ENCODE measurements at regions not wholly inside any gene's neighbourhood (a gene's known extent, or its start where the extent isn't known, plus 50 kb on each side); places are given as distances from the start of the nearest gene placed in this dataset.
"Not testable (repeated sequence)": the region's sequence is repeated elsewhere in the genome, so short reads cannot be mapped to it uniquely, and the experiment has no call there.

- DNase-seq (ENCODE audit: low spot score) = no peak
Observed at GRCh38 chr11:42311514-42311913, 852.1 kb upstream of the LRRC4C start.

GRCh38 chr11:42311944-42312343, 852.5 kb upstream of the LRRC4C start:
- DNase-seq (ENCODE audit: low spot score) = no peak

- no peak for DNase-seq (ENCODE audit: low spot score)
Observed at GRCh38 chr11:42315267-42315666, 855.8 kb upstream of the LRRC4C start.

GRCh38 chr11:42315846-42316245, 856.4 kb upstream of the LRRC4C start:
- no peak for DNase-seq (ENCODE audit: low spot score)

GRCh38 chr11:42319921-42320320, 860.5 kb upstream of the LRRC4C start:
- DNase-seq (ENCODE audit: low spot score) = no peak

GRCh38 chr11:42329929-42330565, 870.6 kb upstream of the LRRC4C start:
- no peak for DNase-seq (ENCODE audit: low spot score)

- DNase-seq (ENCODE audit: low spot score) = no peak
Observed at GRCh38 chr11:42337786-42338455, 878.5 kb upstream of the LRRC4C start.

GRCh38 chr11:42344204-42344792, 884.8 kb upstream of the LRRC4C start:
- no peak for DNase-seq (ENCODE audit: low spot score)

GRCh38 chr11:42345933-42346332, 886.5 kb upstream of the LRRC4C start:
- DNase-seq (ENCODE audit: low spot score) = no peak

- DNase-seq (ENCODE audit: low spot score) = no peak
Observed at GRCh38 chr11:42363701-42364100, 904.2 kb upstream of the LRRC4C start.

- DNase-seq (ENCODE audit: low spot score) = no peak
Observed at GRCh38 chr11:42390116-42390515, 921.7 kb upstream of the API5 start.

GRCh38 chr11:42397483-42397882, 914.3 kb upstream of the API5 start:
- DNase-seq (ENCODE audit: low spot score) = no peak

- DNase-seq (ENCODE audit: low spot score) = peak; percentile 90
Observed at GRCh38 chr11:42407341-42407740, 904.5 kb upstream of the API5 start.

- no peak for DNase-seq (ENCODE audit: low spot score)
Observed at GRCh38 chr11:42410251-42410955, 901.4 kb upstream of the API5 start.

GRCh38 chr11:42412590-42412989, 899.2 kb upstream of the API5 start:
- no peak for DNase-seq (ENCODE audit: low spot score)

GRCh38 chr11:42417691-42418090, 894.1 kb upstream of the API5 start:
- DNase-seq (ENCODE audit: low spot score) = no peak

- DNase-seq (ENCODE audit: low spot score) = no peak
Observed at GRCh38 chr11:42422090-42422489, 889.7 kb upstream of the API5 start.

GRCh38 chr11:42434911-42435310, 876.9 kb upstream of the API5 start:
- DNase-seq (ENCODE audit: low spot score) = not testable (repeated sequence)

GRCh38 chr11:42444406-42444805, 867.4 kb upstream of the API5 start:
- DNase-seq (ENCODE audit: low spot score) = no peak

GRCh38 chr11:42462558-42463310, 849.1 kb upstream of the API5 start:
- no peak for DNase-seq (ENCODE audit: low spot score)

- DNase-seq (ENCODE audit: low spot score) = no peak
Observed at GRCh38 chr11:42465623-42466022, 846.2 kb upstream of the API5 start.

GRCh38 chr11:42473106-42473505, 838.7 kb upstream of the API5 start:
- DNase-seq (ENCODE audit: low spot score) = no peak
